ENCODE measurements at regions not wholly inside any gene's neighbourhood (a gene's known extent, or its start where the extent isn't known, plus 50 kb on each side); places are given as distances from the start of the nearest gene placed in this dataset.
A peak's percentile ranks its signal among the peaks of the same experiment; 100 is the strongest.

DNA sequence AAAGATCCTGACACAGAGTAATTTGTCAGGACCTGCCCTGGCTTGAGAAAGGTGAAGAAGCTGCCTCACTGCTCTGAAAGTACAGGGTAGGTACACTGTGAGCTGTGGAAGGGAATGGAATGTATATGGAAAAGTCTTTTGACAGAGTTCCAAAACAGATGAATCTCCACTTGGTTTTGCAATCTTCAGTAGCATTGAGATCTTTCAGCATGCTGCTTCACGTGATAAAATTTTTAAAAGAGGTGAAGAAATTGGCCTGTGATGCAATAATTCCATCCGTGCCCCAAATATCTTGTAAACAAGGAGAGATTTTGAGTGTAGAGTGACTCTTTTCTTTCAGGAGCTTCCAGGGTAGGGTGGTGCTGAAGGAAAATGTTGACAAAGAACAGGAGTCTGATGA lies 123.1 kb downstream of the OSR1 start:
- Histone ChIP-seq H2AK9ac (replicated peaks; ENCODE audit: low read depth, low read length, poor library complexity) (no peak overlapping the region), H3K36me3 (ENCODE audit: control insufficient read depth, insufficient read depth, low read length) (no peaks in the 10 kb centered on the region), H3K14ac (replicated peaks; ENCODE audit: low read depth, low read length) (no peak overlapping the region), H2BK20ac (ENCODE audit: low read depth, low read length) (peak overlapping the region; percentile 8; the same call in 1 of the 2 replicates), H3K27ac (ENCODE audit: insufficient read depth, low read length) (peak overlapping the region; percentile 6; the same call in 1 of the 2 replicates), H2AFZ (replicated peaks; ENCODE audit: low read length, poor library complexity) (no peak overlapping the region), H3K9me1 (ENCODE audit: insufficient read depth, low read length) (peaks cover 8% of the 10 kb centered on the region; the same call in 1 of the 2 replicates), H3K4me3 (ENCODE audit: insufficient read depth, low read depth, low read length) (no peak overlapping the region), H2AK5ac (ENCODE audit: low read depth, low read length) (peak overlapping the region; percentile 24; the same call in 1 of the 2 replicates), H3K4me1 (ENCODE audit: control insufficient read depth, insufficient read depth, low read length) (peaks cover 17% of the 10 kb centered on the region), H2BK5ac (ENCODE audit: low read depth, low read length, poor library complexity, severe bottlenecking) (no peak overlapping the region), H3K4ac (ENCODE audit: low read depth, low read length) (no peak overlapping the region), H3K9ac (ENCODE audit: low read depth, low read length) (no peak overlapping the region), H4K91ac (ENCODE audit: insufficient read depth, low read depth, low read length) (no peak overlapping the region), H2BK15ac (ENCODE audit: low read depth, low read length) (no peak overlapping the region), H3K79me1 (ENCODE audit: low read depth in 1 of 2, low read length in 2 of 2) (no peaks in the 10 kb centered on the region), H4K20me1 (ENCODE audit: insufficient read depth, low read length) (no peaks in the 10 kb centered on the region), H4K5ac (ENCODE audit: low read depth, low read length) (peak overlapping the region; percentile 47; the same call in 1 of the 2 replicates), H2BK120ac (ENCODE audit: low read depth, low read length) (no peak overlapping the region; the same call in 1 of the 2 replicates), H3K23ac (ENCODE audit: low read depth, low read length) (no peak overlapping the region), H3K18ac (ENCODE audit: low read depth, low read length) (no peak overlapping the region), H4K8ac (ENCODE audit: low read depth in 2 of 2, low read length in 2 of 2) (no peak overlapping the region), H3K9me3 (ENCODE audit: control insufficient read depth, insufficient read depth, low read length) (no peaks in the 10 kb centered on the region), H3K4me2 (ENCODE audit: low read depth, low read length) (peak overlapping the region; percentile 3), H3K56ac (ENCODE audit: extremely low read depth, insufficient read depth, low read length) (no peak overlapping the region), H3K27me3 (ENCODE audit: control insufficient read depth, insufficient read depth, low read length) (no peaks in the 10 kb centered on the region)
- ATAC-seq (ENCODE audit: low read depth) (peak; percentile 49), DNase-seq (peak; percentile 81)
- BruUV-seq (replicated peaks): no TSS peak
- POLR2A ChIA-PET (ENCODE audit: unreplicated experiment): no interaction called here
- CTCF ChIA-PET: interaction anchor here (1.2 kb wide), 1 partner anchor 9 kb away, joined by 3 read pairs; no protein-coding TSS in a partner anchor
- dilution Hi-C loops (cut with HindIII; ENCODE audit: low sequenced_read_pairs, unreplicated experiment) (no loop called here), in situ Hi-C loops (cut with MboI; ENCODE audit: low sequenced_read_pairs) (no loop called here), intact Hi-C loops (cut with micrococcal nuclease) (loop anchor here (5.0 kb wide), 2 partner anchors 112 to 483 kb away; no protein-coding TSS in a partner anchor)
- TF ChIP-seq BHLHE40 (IDR thresholded peaks at IDR 0.05; ENCODE audit: low read depth, low read length): peak; percentile 95
- TF ChIP-seq CEBPB (IDR thresholded peaks at IDR 0.05; ENCODE audit: low read depth, low read length): peak; percentile 97
- TF ChIP-seq CHD1 (IDR thresholded peaks at IDR 0.05; ENCODE audit: low read depth, low read length): no peak
- TF ChIP-seq, protein P1, sequence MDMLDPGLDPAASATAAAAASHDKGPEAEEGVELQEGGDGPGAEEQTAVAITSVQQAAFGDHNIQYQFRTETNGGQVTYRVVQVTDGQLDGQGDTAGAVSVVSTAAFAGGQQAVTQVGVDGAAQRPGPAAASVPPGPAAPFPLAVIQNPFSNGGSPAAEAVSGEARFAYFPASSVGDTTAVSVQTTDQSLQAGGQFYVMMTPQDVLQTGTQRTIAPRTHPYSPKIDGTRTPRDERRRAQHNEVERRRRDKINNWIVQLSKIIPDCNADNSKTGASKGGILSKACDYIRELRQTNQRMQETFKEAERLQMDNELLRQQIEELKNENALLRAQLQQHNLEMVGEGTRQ (IDR thresholded peaks at IDR 0.05; ENCODE audit: low read depth, low read length): peak; percentile 74
- TF ChIP-seq MAFK (IDR thresholded peaks at IDR 0.05; ENCODE audit: low read depth, low read length): no peak
- 20% methylated on average over 1 of the region's 2 CpGs; no CpG with 5 or more reads in 1 of the 2 experiments for WGBS, 2 experiments (ENCODE audit: extremely low coverage in 2 of 2, insufficient read length in 1 of 2)

Measured in IMR-90 (cell line).